G401.6 (cell line): ENCODE measurements at regions not wholly inside any gene's neighbourhood (a gene's known extent, or its start where the extent isn't known, plus 50 kb on each side); places are given as distances from the start of the nearest gene placed in this dataset.

ENCODE experiments used
- FAIRE-seq: peaks from 2 replicates; lab custom pipeline; 2012; peaks lifted over from hg19 to GRCh38; lab: Jason Lieb, UNC

DNA sequence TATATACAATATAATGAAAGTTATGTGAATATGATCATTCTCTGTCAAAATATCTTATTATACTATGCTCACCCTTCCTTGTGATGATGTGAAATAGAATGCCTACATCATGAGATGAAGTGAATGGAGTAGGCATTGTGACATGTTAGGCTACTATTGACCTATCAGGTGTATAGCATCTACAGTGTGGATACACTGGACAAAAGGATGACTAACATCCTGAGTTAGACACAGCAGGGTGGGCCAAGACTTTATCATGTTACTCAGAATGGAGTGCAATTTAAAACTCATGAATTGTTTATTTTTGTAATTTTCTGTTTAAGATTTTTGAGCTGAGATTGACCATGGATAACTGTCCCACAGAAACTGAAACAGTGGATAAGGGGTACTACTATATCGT, 53.4 kb upstream of the NAV3 start:
- no peak for FAIRE-seq

DNA sequence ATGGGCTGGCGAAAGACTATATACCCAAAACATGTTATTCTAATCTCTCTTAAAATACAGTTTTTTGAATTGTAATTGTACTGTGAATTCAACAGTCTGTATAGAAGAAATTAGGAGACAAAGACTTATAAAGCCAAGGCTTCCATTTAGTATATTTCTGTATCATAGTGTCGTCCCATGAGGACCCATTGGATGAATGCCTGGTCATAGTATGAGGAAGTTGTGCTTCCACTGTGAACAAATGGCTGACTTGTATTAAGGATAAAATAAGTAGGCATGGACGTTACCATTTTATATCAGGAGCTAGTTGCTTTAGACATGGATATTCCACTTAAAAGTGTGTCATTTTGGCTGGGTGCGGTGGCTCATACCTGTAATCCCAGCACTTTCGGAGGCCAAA, 55.9 kb upstream of the NAV3 start:
- no peak for FAIRE-seq

DNA sequence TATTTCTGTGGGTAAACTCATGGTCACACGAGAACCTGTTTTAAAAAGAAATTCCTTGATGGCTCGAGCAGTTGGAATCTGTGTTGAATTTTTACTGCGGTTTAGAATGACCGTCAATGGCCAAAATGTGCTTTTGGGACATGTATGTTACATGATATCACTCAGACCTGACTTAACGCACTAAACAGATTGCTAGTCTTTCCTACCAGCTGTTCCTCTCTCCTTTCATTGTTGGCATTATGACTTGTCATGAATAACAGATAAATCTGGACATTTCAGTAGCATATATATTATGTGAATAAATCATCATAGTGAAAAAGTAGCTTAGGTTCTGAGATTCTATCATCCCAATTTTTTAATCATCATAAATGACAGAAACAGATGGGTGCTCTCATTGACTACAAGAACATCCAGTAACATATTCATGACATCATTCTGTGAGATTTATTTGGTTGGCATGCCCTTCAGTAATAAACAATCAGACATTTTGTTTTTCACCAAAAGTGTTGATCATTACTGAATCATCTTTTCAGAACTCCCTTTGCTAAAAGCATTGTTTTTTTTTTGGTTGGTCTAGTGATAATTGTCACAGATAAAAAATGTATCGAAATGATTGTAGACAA, 57.9 kb upstream of the NAV3 start:
- FAIRE-seq = no peak

DNA sequence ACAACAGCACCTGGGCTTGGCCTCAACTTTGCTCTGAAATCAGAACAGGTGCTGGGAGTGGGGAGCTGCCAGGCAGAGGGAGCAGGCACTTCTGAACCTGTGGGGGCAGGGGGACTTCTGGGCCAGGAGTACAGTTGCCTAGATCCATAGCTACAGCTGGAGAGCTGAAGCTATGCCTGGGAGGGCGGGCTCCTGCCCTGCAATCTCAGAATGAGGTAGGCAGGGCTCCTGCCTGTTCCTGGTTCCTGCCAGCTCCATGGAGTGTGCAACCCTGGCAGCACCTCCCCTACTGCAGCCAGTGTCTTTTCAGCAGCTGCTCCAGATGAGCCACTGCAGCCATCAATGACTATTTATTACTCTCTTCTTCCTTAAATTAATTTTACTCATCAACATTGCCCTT, 62.1 kb upstream of the NAV3 start:
- FAIRE-seq = no peak

DNA sequence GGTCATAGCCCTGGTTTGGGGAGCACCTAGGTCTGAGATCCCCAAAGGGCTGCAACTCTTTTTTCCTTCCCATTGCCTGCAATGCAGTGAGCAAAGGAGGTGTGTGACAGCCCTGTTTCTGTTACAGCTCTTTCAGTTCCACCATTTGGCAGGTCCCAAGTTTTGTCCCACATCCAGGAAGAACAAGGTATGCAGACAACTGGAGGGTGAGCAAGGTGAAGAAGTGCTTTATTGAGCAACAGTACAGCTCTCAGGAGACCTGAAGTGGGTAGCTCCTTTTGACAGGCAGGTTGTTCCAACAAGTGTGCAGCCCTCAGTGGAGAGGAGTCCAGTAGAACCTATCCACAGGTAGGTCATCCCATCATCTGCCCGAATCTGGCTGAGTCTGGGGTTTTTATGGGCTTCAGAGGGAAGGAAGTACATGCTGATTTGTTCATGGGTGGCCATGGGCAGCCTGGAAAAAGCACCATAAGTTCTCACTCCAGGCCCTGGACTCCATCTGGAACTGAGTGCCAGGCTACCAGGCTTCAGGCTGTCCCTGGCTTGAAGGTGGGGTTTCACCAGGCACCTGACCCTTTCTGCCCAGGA, 62.8 kb upstream of the NAV3 start:
- FAIRE-seq = no peak

DNA sequence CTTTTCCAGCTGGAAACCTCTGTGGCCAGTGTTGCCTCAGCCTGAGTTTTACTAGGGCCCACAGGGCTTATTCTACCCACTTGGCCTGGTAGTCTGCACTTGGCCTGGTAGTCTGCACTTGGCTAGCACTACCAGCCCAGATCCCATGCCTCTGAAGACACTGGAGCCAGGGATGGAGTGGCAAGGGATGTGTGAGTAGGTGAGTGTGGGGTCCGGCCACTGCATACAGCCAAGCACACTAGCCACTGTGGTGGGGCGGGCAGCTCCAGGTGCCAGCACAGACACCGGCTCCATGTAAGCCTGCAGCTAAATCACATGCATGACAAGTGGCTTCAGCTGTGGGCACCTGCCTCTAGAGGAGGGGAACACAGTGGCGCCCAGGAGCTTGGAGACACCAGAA, 63.4 kb upstream of the NAV3 start:
- FAIRE-seq = no peak

DNA sequence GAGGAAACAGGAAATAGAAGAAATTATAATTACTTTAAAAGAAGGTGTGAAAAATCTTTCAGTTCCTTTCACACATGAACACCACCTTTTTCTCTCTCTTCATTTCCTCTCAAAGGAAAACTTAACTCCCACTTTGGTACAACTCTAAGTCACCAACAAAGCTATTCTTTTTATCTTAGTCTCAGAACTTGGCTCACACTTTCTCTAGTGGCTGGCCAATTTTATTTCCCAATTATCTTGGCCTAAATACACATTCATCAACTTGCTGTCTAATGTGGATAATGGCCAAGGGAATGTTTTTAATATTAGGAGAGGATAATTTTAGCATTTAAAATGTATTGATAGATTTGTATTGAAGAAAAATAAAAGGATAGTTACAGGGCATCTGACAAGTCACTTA, 64.5 kb upstream of the NAV3 start:
- no peak for FAIRE-seq

DNA sequence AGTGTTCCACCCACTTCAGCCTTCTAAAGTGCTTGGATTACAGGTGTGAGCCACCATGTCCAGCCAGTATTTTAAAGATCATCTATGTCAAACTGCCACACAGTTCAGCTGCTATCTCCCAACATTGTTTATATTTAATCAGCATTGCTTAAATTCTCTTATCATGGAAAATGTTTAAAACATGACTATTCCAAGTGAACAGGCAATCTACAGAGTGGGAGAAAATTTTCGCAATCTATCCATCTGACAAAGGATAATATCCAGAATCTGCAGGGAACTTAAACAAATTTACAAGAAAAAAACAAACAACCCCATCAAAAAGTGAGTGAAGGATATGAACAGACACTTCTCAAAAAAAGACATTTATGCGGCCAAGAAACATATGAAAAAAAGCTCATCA, 69.4 kb upstream of the NAV3 start:
- FAIRE-seq = no peak

DNA sequence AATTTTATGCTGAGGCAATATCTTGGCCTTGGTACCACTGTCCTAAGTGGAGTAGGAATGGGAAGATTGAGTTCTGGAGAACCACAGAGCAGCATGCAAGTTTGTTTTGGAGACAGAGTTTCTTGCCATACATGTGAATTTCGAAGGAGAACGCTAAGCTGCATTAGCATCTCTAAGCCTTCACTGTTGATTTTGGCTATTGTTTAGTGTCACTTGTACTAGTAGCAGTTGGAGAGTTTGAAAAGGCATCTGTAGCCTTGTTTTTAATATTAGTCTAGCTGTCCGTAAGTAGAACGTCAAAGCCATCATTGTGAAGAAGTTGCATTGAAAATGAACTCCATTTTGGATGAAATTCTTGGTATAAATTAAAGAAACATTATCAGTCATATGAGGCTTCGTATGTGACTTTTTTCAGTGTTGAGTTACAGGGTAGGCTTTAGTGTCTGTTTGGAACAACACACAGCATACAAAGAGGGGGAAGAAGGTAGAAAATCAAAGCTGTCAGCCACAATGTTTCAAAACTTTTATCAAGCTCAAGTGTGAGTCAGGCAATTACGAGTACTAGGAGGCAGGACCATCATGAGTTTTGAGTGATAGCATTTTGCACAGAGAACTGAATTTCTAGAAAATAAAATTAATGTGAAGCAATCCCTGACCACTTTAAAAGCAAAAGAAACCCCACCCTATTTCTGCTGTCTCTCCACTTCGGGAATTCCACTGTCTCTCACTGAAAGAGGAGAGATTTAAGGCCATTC, 70.2 kb upstream of the NAV3 start:
- FAIRE-seq = no peak

DNA sequence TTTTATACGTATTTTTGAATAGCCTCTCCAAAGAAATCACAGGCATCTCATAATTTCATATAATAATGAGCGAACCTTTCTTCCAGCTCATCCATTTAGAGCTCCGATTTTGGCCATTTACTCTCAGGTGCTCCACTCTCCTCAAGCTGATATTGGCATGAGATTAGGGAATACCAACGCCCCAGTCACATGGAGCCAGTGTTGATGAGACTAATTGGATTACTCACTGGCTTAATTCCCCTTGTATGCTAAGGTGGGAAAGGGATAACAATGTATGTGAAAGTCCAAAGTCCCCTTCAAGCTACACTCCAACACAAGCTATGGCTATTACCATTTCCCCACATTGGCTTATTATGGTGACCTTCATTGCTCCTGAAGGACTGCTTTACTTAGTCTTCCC, 76.6 kb upstream of the NAV3 start:
- no peak for FAIRE-seq

DNA sequence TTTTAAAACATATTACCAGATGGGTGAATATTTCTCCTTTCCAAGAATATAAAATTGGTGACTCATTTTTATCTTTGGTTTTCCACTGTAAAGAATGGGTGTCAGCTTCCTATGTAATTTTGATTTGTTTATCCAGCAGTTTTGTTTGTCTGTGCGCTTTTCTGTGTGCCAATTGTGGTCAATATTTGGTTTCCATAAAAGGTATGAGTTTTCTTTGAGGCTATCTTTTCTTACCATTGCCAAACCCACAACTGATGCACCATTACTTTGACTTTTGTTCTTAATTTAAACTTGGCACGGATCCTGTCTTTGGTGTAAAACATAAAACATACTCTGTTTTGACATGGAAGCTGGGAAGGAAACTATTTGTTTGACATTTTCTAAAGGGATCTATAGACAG, 78.8 kb upstream of the NAV3 start:
- no peak for FAIRE-seq

DNA sequence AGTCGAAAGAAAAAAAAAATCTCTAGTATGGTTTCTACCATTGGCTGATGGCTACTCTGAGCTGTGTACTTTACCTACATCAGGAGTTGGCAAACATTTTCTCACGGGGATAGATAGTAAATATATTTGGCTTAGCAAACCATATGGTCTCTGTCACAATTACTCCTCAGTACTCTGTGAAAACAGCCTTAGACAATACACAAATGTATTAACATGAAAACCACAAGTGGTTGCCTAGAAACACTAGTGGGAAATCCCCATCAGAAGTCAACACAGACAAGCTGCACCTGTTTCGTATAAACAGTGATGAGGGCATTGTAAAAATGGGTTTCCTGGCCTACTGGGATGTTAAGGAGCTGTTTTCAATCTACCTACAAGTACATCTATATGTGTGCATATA, 84.6 kb upstream of the NAV3 start:
- FAIRE-seq = no peak

DNA sequence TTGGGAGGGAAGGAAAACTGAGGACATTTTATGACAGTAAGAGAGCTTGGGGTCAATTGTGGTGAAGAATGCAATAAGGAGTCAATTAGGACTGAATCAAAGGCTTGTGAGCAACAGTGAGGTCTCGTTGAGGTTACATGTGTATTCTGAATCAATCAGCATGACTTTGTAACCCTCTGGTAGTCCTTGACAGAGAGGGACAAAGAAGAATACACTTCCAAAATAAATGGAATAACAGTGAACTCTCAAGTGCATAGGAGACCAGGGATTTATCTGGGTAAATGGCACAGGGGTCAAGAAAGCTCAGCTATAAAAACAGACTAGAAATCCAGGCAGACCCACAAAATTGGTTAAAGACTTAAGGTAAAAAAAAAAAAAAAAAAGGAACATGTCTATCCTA, 85.1 kb upstream of the NAV3 start:
- FAIRE-seq = no peak

DNA sequence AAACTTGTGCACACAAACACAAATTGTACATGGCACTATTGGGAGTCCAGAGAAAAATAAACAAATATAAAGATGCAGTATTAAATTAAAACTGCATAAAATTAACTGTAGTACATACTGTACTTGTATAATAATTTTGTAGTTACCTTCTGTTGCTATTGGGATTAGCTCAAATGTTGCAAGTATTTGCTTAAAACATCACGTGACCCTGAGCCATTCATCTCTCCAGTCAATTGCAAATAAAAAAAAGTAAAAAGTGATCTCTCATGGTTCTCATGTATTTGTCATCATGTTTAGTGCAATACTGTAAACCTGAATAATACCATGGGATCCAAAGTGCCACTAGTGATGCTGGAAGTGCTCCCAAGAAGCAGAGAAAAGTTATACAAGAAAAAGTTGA, 88.1 kb upstream of the NAV3 start:
- no peak for FAIRE-seq

DNA sequence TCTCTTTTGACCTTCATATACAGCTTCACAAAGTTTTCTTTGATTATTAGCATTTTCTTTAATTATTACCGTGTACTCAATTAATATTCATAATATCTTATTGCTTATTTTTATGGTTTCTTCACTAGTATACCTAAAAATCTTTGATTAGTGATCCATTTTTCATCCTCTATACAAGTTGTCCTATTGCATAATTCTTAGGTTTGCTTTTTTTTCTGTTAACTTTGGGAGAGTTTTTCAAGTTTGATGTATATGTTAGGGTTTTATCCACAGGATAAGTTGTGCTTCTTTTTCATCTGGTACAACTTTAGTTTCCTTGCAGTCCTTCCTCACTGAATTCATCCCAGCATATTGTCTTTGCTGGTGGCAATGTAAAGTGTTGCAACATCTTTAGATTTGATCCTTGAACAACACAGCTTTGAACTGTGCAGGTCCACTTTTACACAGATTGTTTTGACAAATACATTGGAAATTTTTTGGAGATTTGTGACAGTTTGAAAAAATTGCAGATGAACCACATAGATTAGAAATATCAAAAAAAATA, 88.6 kb upstream of the NAV3 start:
- FAIRE-seq = no peak

DNA sequence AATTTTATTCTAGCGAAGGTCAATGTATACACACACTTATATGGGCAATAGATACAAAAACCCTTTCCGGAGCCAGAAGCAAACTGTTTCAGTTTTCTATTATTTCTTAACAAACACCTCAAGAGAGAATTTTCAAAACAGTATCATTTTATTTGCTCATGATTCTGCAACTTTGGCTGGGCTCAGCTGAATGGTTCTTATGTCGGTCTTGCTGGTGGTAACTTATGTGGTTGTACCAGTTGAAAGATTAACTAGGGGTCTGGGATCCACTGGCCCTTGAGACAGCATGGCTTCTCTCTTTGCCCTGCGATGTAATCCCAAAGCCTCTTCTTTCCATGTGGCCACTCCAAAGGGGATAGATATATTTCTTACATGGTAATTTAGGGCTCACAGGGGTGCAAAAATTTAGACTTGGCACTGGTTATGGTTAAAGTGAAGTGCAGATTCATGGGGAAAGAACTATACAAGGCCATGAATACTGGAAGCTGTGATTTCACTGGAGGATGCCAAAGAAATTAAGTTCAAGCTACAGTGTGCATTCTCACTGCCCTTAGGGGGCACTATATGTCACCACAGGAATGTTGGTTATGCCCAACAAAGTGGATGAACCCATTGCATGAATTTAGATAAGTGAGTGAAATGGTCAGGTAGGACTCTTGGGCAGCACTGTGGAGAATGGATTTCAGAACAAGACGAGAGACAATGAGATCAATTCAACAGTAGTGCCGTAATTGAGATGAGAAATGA, 94.3 kb upstream of the NAV3 start:
- FAIRE-seq = no peak

DNA sequence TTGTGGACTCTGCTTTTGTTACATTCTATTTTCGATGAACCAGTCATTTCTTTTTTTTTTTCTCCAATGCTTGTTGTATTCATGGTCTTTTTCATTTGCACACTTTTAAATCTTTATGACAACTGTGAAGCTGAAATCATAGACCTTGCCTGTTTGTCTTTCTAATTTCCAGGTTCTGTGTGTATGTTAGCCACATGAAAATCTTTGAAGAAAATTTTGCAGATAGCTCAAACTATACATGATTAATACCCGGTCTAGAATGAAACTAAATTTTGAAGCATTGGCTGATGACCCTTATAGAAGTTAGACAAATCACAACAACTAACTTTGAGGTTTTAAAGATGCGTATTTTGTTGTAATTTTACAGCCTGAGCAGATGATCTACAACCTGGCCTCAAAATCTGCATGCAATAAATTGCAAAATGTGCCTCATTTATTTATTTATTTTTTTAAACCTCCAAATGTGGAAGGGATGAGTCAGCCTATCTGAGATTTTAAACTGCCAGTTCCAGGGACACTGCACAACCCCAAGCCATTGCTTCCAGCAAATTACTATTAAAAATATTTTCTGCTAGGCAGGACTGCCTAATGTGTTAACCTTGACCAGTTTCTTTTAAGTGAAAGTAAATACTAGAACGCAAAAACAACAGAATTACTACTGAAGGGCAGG, 96.3 kb upstream of the NAV3 start:
- no peak for FAIRE-seq

DNA sequence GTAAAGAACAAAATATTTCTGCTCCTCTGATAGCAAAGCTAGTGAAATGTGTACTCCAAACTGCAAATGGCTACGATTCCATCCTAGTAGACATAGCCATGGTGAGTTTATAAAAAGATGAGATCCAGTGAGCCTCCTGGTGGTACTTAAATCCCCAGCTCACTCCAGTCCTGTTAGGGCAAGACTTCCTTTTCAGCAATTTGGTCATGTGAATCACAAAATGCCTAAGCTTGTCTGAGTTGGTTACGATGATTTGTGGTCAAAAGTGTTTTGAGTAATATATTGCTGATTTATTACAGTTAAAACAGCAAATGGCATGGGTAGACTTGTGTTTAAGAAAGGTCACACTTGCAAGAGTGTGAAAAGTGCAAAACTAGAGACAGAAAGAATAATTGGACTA, 102.7 kb upstream of the NAV3 start:
- FAIRE-seq = no peak

DNA sequence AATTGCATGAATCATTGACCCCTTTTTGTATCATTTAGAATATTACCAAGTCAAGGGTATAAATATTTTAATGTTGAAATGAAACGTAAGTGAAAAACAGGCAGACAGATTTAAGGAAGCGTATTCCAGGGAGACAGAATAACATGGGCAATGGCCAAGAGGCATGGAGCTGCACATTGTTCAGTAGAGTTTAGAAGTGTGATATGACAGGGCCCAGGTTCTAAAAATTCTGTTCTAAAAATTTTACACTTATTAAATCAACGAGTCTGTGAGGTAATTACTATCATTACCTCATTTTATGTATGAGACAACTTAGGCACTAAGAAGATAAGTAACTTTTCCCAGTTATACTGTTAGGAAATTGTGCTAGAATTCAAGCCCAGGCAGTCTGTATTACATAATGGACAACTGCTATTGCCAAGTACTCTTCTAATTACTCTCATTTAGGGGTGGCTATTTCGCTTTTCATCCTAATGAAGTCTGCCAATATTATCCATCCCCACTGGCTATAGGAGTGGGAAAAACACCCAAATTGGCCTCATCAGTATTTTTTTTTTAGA, 103.2 kb upstream of the NAV3 start:
- FAIRE-seq = no peak

DNA sequence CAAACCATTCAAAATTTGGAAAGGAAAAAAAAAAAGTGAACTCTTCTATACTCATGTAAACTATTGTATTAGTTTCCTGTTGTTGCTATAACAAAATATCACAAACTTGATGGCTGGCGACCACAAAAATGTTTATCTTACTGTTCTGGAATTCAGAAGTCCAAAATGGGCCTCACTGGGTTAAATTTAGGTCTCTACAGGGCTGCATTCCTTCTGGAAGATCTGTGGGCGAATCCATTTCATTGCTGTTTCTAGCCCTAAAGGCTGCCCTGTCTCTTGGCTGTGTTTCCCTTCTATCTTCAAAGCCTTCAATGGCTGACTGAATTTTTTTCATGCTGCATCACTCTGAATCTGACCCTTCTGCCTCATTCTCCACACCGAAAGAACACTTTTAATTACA, 105.1 kb upstream of the NAV3 start:
- FAIRE-seq = no peak

DNA sequence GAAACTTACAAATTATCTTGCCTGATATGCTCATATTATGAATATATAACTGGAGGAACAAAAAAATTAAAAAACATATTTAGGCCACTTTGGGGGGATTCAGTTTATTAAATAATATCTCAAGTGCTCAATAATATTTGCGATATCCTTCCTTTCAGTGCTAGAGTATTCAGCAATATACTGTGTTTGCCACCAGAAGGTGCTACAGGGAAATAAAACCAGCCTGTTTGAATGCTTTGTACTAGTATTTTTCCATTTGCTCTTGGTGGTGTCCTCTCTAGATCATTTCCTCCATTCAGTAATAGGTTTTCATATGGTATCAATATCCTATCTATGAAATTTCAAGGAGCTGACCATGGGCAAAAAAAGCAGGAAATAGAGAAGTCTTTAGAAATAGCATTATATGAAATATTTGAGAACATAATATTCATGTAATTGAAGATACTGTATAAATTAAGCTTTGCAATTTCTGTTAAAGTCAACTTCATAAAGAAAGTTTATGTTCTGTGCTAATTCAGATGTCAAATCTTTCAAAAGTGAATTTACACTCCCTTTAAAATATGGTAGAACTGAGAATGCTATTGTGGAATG, 106.2 kb upstream of the NAV3 start:
- FAIRE-seq = peak; percentile 19

DNA sequence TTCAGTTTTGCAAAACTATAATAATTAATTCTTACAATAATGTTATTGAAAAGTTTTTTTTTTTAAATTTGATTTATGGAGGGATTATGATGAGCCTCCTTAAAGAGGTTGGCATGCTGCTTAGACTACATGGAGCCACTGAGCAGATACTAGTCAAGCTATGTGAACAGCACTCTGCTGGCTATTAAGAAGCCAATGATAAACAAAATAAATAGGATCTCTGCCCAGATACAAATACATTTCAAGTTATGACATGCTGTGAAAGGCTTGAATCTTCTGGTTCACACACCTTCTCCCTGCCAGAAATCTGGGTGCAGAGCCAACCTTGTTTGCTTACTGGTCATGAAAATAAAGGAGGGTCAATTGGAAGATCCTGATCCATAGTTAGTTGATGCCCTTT, 107.4 kb upstream of the NAV3 start:
- no peak for FAIRE-seq
